HG03521 (cell line): ENCODE measurements at regions not wholly inside any gene's neighbourhood (a gene's known extent, or its start where the extent isn't known, plus 50 kb on each side); places are given as distances from the start of the nearest gene placed in this dataset.
"Not testable (repeated sequence)": the region's sequence is repeated elsewhere in the genome, so short reads cannot be mapped to it uniquely, and the experiment has no call there.

ENCODE experiments used
- ATAC-seq: cut with Tn5 transposase; IDR thresholded peaks from one replicate; pipeline ENCODE4 v1.9.1; 2021; ENCODE audit warnings: mild to moderate bottlenecking, moderate library complexity; ENCODE audit not compliant: unreplicated experiment

DNA sequence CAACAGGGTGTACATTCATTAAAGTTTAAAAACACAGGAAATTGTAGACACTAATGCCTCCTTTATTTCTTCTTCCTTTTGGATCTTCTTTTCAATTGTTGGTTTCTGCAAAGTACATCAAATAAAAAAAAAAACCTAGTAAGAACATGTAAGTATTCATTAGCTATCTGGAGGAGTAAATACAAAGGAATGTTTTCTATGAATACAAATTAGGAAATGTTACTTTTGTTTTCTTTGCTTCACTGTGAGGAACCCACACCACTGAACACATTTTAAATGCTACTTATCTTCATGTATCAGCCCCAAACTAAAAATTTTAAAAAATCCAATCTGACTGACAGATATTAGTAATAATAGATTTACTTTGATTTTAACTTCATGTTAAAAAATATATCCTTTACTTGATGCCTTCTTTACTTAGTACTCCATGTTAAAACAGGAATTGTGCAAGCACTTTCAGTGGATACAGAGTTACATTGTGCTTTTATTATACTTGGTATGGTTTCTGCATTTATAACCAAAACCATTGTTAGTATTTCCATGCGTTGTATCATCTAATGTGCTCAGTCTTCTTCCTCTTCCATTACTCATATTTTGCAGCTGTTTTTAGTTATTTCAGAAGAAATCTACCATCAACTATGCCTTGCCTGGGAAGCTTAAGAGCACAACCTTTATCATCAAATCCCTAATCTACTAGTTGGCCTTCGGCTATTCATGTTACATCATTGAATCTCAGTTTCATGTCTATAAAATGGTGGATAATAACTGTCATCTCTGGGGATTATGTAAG, 236.9 kb upstream of the DPYD start:
- ATAC-seq: no peak

GRCh38 chr1:98147280-98147679, 226.4 kb upstream of the DPYD start:
- ATAC-seq: no peak

GRCh38 chr1:98145655-98146054, 224.8 kb upstream of the DPYD start:
- no peak for ATAC-seq

GRCh38 chr1:98143403-98143802, 222.6 kb upstream of the DPYD start:
- ATAC-seq: no peak

DNA sequence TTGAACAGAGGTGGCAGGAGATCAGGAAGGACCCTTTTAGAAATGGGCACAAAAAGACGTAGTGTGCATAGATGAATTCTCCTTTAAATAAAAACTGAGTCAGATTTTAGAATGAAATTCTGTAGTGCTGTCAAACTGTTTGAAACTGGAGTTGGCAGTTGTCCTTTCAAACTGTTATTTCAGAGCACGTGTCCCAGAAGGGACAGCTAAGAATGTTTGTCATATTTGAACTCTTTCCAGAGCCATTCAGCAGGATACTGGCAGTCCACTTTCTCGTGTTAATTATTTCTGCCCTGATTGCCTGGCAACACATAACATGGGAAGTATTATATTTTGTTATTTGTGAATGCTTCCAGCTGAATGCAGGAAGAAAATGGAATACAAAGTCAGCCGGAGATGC, 212.3 kb upstream of the DPYD start:
- no peak for ATAC-seq

- ATAC-seq: no peak
Observed at GRCh38 chr1:98130408-98130807, 209.6 kb upstream of the DPYD start.

DNA sequence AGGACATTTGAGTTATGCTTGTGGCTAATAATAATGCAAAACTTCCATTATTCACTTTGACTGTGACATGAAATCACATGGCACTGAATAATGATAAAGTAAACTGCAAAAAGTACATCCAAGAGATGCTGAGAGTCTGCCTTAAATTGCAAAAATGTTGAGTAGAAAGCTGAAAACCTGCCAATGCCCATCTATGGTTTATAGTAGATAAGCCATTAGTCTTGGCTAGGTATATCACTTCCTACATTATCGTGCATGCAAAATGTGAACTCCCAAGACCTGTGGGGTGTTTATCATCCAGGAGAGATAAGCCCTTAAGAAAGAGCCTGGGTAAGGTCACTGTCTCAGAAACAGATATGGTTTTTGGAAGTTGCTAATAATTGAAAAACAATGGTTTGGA, 208.7 kb upstream of the DPYD start:
- ATAC-seq: no peak

- no peak for ATAC-seq
Observed at GRCh38 chr1:98126740-98127139, 205.9 kb upstream of the DPYD start.

DNA sequence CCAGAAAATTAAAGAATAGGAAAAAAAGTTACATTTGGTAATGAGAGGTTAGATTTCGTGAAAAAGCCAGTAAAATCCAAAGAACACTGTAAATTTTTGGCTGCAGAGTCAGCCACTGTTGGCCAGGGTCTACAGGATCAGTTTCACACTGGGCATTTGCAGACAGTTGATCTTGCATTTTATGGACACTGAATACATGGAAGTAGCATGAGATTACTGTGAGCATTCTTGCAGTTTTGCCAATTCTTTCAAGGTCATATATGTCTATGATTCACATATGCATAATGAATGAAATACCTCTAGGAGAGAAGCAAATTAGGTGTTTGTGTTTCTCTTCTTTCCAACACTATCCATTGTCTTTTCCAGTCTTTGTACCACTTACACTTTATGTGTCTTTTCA, 200.8 kb upstream of the DPYD start:
- ATAC-seq: no peak

DNA sequence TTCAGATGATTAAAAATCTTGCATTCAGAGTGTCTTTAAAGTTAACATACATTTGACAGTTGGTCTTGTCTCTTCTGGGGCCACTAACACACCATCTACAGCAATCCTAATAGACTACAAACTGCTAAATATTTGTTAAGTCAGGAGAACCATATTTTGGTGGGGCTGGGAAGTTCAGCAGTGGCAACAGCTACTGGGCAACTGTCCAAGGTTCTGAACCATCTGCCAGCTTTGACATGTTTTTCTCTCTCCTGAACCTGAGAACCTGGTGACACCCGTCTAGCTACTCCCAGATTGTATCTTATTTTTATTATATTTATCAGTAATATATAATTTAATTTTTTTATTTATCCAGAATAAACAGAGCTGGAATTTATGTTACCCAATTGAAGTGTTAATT, 199.0 kb upstream of the DPYD start:
- ATAC-seq: no peak

GRCh38 chr1:98113811-98114210, 193.0 kb upstream of the DPYD start:
- no peak for ATAC-seq

DNA sequence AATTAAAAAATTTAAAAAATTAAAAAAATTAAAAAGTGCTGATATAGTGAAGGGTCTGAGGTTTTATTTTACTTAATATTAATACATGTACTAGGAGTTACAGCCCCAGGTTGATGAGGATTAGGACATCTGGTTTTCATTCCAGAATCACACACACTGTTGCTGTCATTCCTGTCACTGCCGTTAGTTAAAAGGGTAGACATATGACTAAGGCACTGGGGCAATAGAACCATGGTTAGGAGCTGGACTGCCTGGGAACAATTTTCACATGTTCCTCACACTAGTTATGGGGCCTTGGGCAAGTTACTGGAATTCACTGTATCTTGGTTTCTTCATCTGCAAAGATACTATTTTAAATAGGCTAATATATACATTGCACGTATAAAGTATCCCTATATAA, 191.8 kb upstream of the DPYD start:
- no peak for ATAC-seq

- no peak for ATAC-seq
Observed at GRCh38 chr1:98110674-98111073, 189.8 kb upstream of the DPYD start.

DNA sequence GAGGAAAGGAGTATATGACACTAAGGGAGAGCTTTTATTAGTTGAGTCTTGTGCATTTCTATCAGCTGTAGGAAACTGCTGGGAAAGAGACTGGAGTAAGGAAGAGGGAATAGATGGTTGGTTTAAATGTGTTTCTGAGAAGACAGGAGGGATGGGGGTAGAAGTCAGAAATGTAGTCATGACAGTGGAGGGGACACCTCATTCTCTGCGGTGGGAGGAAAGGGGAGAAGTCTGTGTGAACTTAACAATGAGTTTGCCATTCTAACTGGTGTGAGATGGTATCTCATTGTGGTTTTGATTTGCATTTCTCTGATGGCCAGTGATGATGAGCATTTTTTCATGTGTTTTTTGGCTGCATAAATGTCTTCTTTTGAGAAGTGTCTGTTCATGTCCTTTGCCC, 187.5 kb upstream of the DPYD start:
- not testable (repeated sequence) for ATAC-seq

DNA sequence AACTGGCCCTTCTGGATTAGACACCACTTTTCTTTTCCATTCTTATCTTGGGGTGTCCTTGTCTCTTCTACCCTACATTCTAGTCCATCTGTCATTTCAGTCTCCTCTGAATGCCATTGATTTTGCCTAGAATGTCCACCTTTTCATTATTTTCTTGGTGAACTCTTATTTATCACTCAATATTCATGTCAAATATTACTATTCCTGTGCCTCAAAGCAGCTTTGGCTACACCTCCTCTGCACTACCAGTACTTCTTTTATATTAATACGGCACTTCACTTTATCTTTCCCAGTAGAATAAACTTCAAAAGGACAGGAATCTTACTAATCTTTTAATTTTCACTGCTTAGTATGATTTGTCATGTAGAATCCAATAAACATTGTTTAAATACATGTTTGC, 186.4 kb upstream of the DPYD start:
- no peak for ATAC-seq

- no peak for ATAC-seq
Observed at GRCh38 chr1:98104289-98104688, 183.5 kb upstream of the DPYD start.

GRCh38 chr1:98103617-98104285, 182.9 kb upstream of the DPYD start:
- ATAC-seq: no peak

DNA sequence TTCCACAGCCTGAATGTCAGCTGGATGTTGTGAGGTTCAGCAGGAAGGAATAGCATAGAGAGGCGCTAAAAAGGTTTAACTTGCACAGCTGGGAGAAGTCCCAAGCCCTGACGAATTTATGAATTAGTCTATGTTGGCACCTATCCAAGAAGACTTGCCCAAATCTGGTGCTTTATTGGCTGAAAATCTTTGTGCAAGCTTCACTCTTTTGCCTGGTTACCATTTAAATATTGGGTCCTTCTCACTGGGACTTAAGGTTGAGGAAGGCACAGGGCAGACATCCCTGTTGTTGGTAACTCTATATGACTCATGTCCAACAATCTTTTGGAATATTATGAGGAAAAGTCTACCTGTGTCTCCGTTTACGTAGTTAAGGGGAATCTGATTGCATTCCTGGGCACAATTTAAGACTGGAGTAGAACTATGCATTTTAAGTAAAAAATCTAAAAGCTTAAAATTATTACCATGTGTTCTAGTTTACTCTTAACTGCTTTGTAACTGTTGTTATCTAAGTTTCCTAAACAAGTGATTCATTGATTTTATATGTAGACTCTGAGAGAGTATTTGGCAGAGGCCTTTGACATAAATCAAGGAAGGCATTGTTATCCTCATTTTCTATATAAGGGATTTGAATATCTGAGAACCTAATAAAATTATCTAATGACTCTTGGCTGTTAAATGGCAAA, 181.7 kb upstream of the DPYD start:
- no peak for ATAC-seq

GRCh38 chr1:98101364-98101763, 180.5 kb upstream of the DPYD start:
- ATAC-seq: no peak

DNA sequence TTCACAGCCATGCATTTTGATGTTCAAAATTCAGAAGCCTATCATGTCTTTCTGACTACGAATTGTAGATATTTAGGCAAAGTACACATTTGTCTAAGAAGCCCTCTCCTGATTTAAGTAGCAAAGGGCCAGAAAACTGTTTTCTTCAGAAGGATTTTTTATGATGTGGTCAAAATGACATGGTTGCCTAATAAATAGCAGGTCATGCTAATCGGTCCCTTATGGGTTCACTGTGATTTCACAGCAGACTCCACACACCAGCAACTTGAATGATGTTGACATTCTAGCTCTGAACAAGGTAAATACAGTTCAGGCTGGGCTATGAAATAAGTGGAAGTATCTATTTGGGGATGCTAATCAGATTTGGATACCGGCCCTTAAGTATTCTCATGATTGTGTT, 178.7 kb upstream of the DPYD start:
- ATAC-seq: no peak

DNA sequence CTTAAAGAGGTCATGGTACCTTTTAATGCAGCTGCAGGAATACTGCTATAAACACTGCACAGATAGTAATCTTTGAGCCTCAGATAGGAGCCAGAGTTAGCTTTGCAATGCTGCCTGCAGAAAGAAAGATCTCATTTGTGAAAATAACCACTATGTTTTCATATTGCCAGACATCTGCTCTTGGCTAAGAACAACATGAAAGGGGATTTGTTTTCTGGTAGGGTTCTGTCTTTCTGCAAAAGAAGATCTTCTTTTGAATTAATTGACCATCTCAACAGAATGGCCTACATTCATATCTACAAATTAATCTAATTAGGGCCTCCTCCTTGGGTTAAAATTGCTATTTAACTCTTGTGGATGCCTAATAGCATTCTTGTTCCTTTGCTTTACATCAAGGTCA, 177.6 kb upstream of the DPYD start:
- ATAC-seq: no peak

- ATAC-seq: no peak
Observed at GRCh38 chr1:98090351-98090750, 169.5 kb upstream of the DPYD start.
